GM12892 (cell line): ENCODE measurements at regions not wholly inside any gene's neighbourhood (a gene's known extent, or its start where the extent isn't known, plus 50 kb on each side); places are given as distances from the start of the nearest gene placed in this dataset.

Experiments used
- DNase-seq: peaks from one replicate; pipeline ENCODE4 v3.0.0; 2011; ENCODE audit not compliant: insufficient read length
- FAIRE-seq: peaks from 2 replicates; lab custom pipeline; 2011; peaks lifted over from hg19 to GRCh38; lab: Jason Lieb, UNC
- POLR2A ChIP-seq: IDR thresholded peaks from 2 replicates; pipeline ENCODE4 v1.6.1; 2011; ENCODE audit warnings: low read depth, low read length, control low read depth
- POLR2AphosphoS5 ChIP-seq: IDR thresholded peaks from 2 replicates; pipeline ENCODE4 v1.6.1; 2011; ENCODE audit warnings: low read depth, low read length, control low read depth
- TAF1 ChIP-seq: IDR thresholded peaks from 2 replicates; pipeline ENCODE4 v1.6.1; 2011; ENCODE audit warnings: low read depth, mild to moderate bottlenecking, control low read depth, low read length, borderline replicate concordance

GRCh38 chr12:94701711-94702110, 51.4 kb upstream of the TMCC3 start:
- TF ChIP-seq TAF1, result no peak
- no peak for TF ChIP-seq POLR2AphosphoS5
- TF ChIP-seq POLR2A, result no peak
- no peak for FAIRE-seq

GRCh38 chr12:94700662-94701061, 50.3 kb upstream of the TMCC3 start:
- TF ChIP-seq TAF1, result no peak
- TF ChIP-seq POLR2AphosphoS5, result no peak
- no peak for TF ChIP-seq POLR2A
- FAIRE-seq (no peak), DNase-seq (no peak)

More at GRCh38 chr12:94701711-94702110, 51.4 kb upstream of the TMCC3 start:
- DNase-seq, result no peak
